Neural cell (in vitro differentiated cells): ENCODE measurements at regions not wholly inside any gene's neighbourhood (a gene's known extent, or its start where the extent isn't known, plus 50 kb on each side); places are given as distances from the start of the nearest gene placed in this dataset.

Experiments
- H2AFZ ChIP-seq: fragments of 200-600, 300-800 bp; sonication (generic), shearing (Covaris generic); 2 replicates; pipeline ENCODE4 v1.6.0; 2014; ENCODE audit warnings: low read depth, mild to moderate bottlenecking, antibody characterized with exemption, low read length, moderate library complexity
- H3F3A ChIP-seq: fragments of 200-600 bp; shearing (Covaris generic); 2 replicates; pipeline ENCODE4 v1.6.1; 2016; ENCODE audit warnings: mild to moderate bottlenecking, moderate library complexity, mixed read lengths, antibody characterized with exemption, low read length; ENCODE audit not compliant: insufficient read depth, poor library complexity, severe bottlenecking
- H3K27ac ChIP-seq: fragments of 200-600, 300-800 bp; sonication (generic), shearing (Covaris generic); 2 replicates; pipeline ENCODE4 v1.5.1; 2014; ENCODE audit warnings: mild to moderate bottlenecking, low read length, moderate library complexity
- H3K27me3 ChIP-seq: fragments of 300-800, 200-600 bp; sonication (generic), shearing (Covaris generic); 2 replicates; pipeline ENCODE4 v1.6.0; 2014; ENCODE audit warnings: mild to moderate bottlenecking, low read depth, low read length, moderate library complexity; ENCODE audit not compliant: insufficient read depth
- H3K36me3 ChIP-seq: fragments of 300-800, 200-600 bp; sonication (generic), shearing (Covaris generic); 2 replicates; pipeline ENCODE4 v1.5.1; 2014; ENCODE audit warnings: mild to moderate bottlenecking, antibody characterized with exemption, low read length, moderate library complexity; ENCODE audit not compliant: insufficient read depth
- H3K4me2 ChIP-seq: fragments of 300-800, 200-600 bp; sonication (generic), shearing (Covaris generic); 2 replicates; pipeline ENCODE4 v1.6.0; 2014; ENCODE audit warnings: mild to moderate bottlenecking, low read length
- H3K4me3 ChIP-seq: fragments of 300-800, 200-600 bp; sonication (generic), shearing (Covaris generic); 2 replicates; pipeline ENCODE4 v1.5.1; 2014; ENCODE audit warnings: mild to moderate bottlenecking, low read length, moderate library complexity
- H3K79me2 ChIP-seq: fragments of 200-600 bp; shearing (Covaris generic); replicated peaks from 2 replicates; pipeline ENCODE4 v1.6.0; 2014; ENCODE audit warnings: mild to moderate bottlenecking, low read length, moderate library complexity; ENCODE audit not compliant: insufficient read depth
- H3K9ac ChIP-seq: fragments of 300-800, 200-600 bp; sonication (generic), shearing (Covaris generic); 2 replicates; pipeline ENCODE4 v1.6.1; 2016; ENCODE audit warnings: mild to moderate bottlenecking, low read length, mixed read lengths
- H3K9me2 ChIP-seq: fragments of 200-600 bp; shearing (Covaris generic); 2 replicates; pipeline ENCODE4 v1.6.1; 2016; ENCODE audit warnings: mild to moderate bottlenecking, low read length, mixed read lengths; ENCODE audit not compliant: insufficient read depth
- H3K9me3 ChIP-seq: fragments of 200-600, 300-800 bp; sonication (generic), shearing (Covaris generic); 2 replicates; pipeline ENCODE4 v1.6.1; 2016; ENCODE audit warnings: mild to moderate bottlenecking, mixed run types, low read length, moderate library complexity, mixed read lengths
- H4K20me1 ChIP-seq: fragments of 200-600 bp; shearing (Covaris generic); 2 replicates; pipeline ENCODE4 v1.6.1; 2016; ENCODE audit warnings: mild to moderate bottlenecking, mixed run types; ENCODE audit not compliant: insufficient read depth
- CTCF ChIP-seq: fragments of 450-650 bp; IDR thresholded peaks from 2 replicates; pipeline ENCODE4 v1.5.1; 2014; ENCODE audit warnings: antibody characterized with exemption, mild to moderate bottlenecking, moderate library complexity; ENCODE audit not compliant: poor library complexity, severe bottlenecking
- EP300 ChIP-seq: fragments of 450-650 bp; conservative IDR thresholded peaks from 2 replicates; pipeline ENCODE4 v1.6.1; 2014; ENCODE audit warnings: antibody characterized with exemption, mild to moderate bottlenecking, moderate library complexity; ENCODE audit not compliant: poor library complexity, severe bottlenecking
- EZH2 ChIP-seq: fragments of 200-600, 300-800 bp; shearing (Covaris generic), sonication (generic); IDR thresholded peaks from 2 replicates; pipeline ENCODE4 v1.6.1; 2014; ENCODE audit warnings: antibody characterized with exemption, low read length, borderline replicate concordance, mild to moderate bottlenecking; ENCODE audit not compliant: insufficient read depth, poor library complexity, severe bottlenecking
- MXI1 ChIP-seq: fragments of 450-650 bp; conservative IDR thresholded peaks from 2 replicates; pipeline ENCODE4 v1.6.1; 2014; ENCODE audit warnings: antibody characterized with exemption, mild to moderate bottlenecking; ENCODE audit not compliant: poor library complexity, severe bottlenecking
- POLR2AphosphoS5 ChIP-seq: IDR thresholded peaks from 2 replicates; pipeline ENCODE4 v1.6.1; 2012
- RAD21 ChIP-seq: fragments of 450-650 bp; conservative IDR thresholded peaks from 2 replicates; pipeline ENCODE4 v1.6.1; 2014; ENCODE audit warnings: antibody characterized with exemption, mild to moderate bottlenecking, moderate library complexity
- REST ChIP-seq: IDR thresholded peaks from 2 replicates; pipeline ENCODE4 v1.6.1; 2012; ENCODE audit warnings: borderline replicate concordance
- SMC3 ChIP-seq: fragments of 450-650 bp; conservative IDR thresholded peaks from 2 replicates; pipeline ENCODE4 v1.6.1; 2014; ENCODE audit warnings: antibody characterized with exemption, mild to moderate bottlenecking, moderate library complexity; ENCODE audit not compliant: poor library complexity
- TAF1 ChIP-seq: IDR thresholded peaks from 2 replicates; pipeline ENCODE4 v1.6.1; 2012; ENCODE audit warnings: low read depth

GRCh38 chr13:105465745-105466144 is 1069.7 kb downstream of the EFNB2 start, which contains the start of gene DAOA:
Gene DAOA (plus strand): TSS chr13:105466045.
- H3K9me2 ChIP-seq = no peaks in the 10 kb centered on the region
- H2AFZ ChIP-seq = no peak within 1 kb of the TSS
- H4K20me1 ChIP-seq = no peaks in the 10 kb centered on the region
- TF ChIP-seq MXI1 (no peak), SMC3 (no peak), RAD21 (no peak), POLR2AphosphoS5 (no peak), EZH2 (no peak), TAF1 (no peak), REST (no peak), EP300 (no peak), CTCF (no peak)
- H3K4me2 ChIP-seq = no peak within 1 kb of the TSS
- no peaks in the 10 kb centered on the region for H3K27me3 ChIP-seq
- no peak within 1 kb of the TSS for H3K27ac ChIP-seq
- H3K79me2 ChIP-seq = no peaks in the 10 kb centered on the region
- no peaks in the 10 kb centered on the region for H3K9me3 ChIP-seq
- no peaks in the 10 kb centered on the region for H3K36me3 ChIP-seq
- H3F3A ChIP-seq = no peaks in the 10 kb centered on the region
- H3K4me3 ChIP-seq = no peak within 1 kb of the TSS
- H3K9ac ChIP-seq = no peak within 1 kb of the TSS

GRCh38 chr13:105465251-105465650 is 1070.2 kb downstream of the EFNB2 start:
- H3K79me2 ChIP-seq = no peaks in the 10 kb centered on the region
- no peaks in the 10 kb centered on the region for H3K36me3 ChIP-seq
- H4K20me1 ChIP-seq = no peaks in the 10 kb centered on the region
- H3K4me2 ChIP-seq = no peak overlapping the region
- H3K4me3 ChIP-seq = no peak overlapping the region
- no peak overlapping the region for H2AFZ ChIP-seq
- H3K27ac ChIP-seq = no peak overlapping the region
- H3F3A ChIP-seq = no peaks in the 10 kb centered on the region
- no peak overlapping the region for H3K9ac ChIP-seq
- no peaks in the 10 kb centered on the region for H3K27me3 ChIP-seq
- no peaks in the 10 kb centered on the region for H3K9me3 ChIP-seq
- H3K9me2 ChIP-seq = no peaks in the 10 kb centered on the region
- no peak for TF ChIP-seq EP300
- TF ChIP-seq CTCF = no peak
- TF ChIP-seq EZH2 = no peak
- no peak for TF ChIP-seq POLR2AphosphoS5
- no peak for TF ChIP-seq MXI1
- no peak for TF ChIP-seq REST
- TF ChIP-seq RAD21 = no peak
- no peak for TF ChIP-seq TAF1
- no peak for TF ChIP-seq SMC3
